ENCODE measurements at regions not wholly inside any gene's neighbourhood (a gene's known extent, or its start where the extent isn't known, plus 50 kb on each side); places are given as distances from the start of the nearest gene placed in this dataset.

DNA sequence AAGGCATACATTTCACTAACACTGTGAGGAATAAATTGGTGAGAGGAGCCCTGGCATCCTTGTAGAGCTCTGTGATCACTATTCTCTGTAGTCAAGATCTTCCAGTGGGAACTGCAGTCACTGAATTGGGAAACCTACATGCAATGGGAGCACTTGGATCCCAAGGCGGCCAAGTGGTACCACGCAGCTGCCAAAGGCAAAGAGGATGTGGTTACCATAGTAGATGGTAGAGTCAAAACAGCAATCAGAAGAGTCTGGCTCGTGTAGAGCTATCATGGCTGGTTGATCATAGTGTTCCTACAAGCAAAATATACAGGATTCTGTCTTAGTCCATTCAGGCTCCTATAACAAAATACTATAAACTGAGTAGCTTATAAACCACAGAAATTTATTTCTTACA lies 849.7 kb downstream of the ROBO2 start:
- FAIRE-seq (no peak), DNase-seq (ENCODE audit: insufficient read length, low spot score) (no peak)
- no peak for TF ChIP-seq CTCF (IDR thresholded peaks at IDR 0.05; ENCODE audit: insufficient read depth, missing control alignments)

GRCh38 chr3:77898621-77899020 lies 858.7 kb downstream of the ROBO2 start:
- no peak for TF ChIP-seq CTCF (IDR thresholded peaks at IDR 0.05; ENCODE audit: insufficient read depth, missing control alignments)
- DNase-seq (ENCODE audit: insufficient read length, low spot score) (no peak), FAIRE-seq (no peak)

GRCh38 chr3:77902675-77903074 lies 862.8 kb downstream of the ROBO2 start:
- no peak for TF ChIP-seq CTCF (IDR thresholded peaks at IDR 0.05; ENCODE audit: insufficient read depth, missing control alignments)
- DNase-seq (ENCODE audit: insufficient read length, low spot score) = no peak
- FAIRE-seq = no peak

GRCh38 chr3:77906102-77906709 lies 866.3 kb downstream of the ROBO2 start:
- no peak for FAIRE-seq
- no peak for DNase-seq (ENCODE audit: insufficient read length, low spot score)
- no peak for TF ChIP-seq CTCF (IDR thresholded peaks at IDR 0.05; ENCODE audit: insufficient read depth, missing control alignments)

DNA sequence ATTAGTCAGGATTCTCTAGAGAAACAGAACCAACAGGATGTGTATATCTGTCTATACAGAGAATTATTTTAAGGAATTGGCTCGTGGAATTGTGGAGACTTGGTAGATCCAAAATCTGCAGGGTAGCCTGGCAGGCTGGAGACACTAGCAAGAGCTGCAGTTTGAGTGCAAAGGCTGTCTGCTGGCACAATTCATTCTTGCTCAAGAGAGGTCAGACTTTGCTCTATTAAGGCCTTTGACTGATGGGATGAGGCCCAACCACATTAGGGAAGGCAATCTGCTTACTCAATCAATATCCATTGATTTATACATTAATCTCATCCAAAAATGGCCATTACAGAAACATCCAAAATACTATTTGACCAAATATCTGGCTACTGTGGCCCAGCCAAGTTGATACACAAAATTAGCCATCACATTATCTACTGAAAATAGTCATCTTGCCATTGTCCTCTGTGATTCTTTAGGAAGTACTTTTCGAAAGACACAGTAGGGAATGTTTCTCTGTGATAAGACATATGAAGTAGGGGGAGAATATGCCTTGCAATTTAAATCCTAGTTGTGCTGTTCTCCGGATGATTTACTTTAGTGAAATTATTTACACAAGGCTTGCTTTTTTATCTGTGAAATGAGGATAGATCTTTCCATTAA lies 873.8 kb downstream of the ROBO2 start:
- DNase-seq (ENCODE audit: insufficient read length, low spot score) = no peak
- no peak for FAIRE-seq
- no peak for TF ChIP-seq CTCF (IDR thresholded peaks at IDR 0.05; ENCODE audit: insufficient read depth, missing control alignments)

- no peak for DNase-seq (ENCODE audit: insufficient read length, low spot score)
- FAIRE-seq = no peak
- TF ChIP-seq CTCF (IDR thresholded peaks at IDR 0.05; ENCODE audit: insufficient read depth, missing control alignments) = no peak
Measured at GRCh38 chr3:77915336-77915735, 875.4 kb downstream of the ROBO2 start.

DNA sequence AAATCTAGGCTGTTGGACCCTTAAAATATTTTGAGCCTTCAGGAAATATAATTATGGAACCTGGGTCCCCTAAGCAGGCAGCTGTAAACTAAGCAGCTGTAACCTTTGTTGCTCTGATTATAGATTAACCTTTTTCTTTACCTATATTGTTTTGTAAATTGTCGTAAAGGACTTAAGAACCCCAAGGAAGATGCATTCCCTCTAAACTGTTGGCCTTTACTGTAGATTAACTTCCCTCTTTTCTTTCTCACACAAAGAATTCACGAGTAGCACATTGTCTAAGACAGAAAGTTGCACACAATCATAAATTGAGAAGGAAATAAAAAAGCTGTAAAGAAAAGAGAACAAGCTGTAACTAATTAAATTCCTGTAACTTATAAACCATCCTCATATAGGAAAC lies 877.3 kb downstream of the ROBO2 start:
- no peak for DNase-seq (ENCODE audit: insufficient read length, low spot score)
- TF ChIP-seq CTCF (IDR thresholded peaks at IDR 0.05; ENCODE audit: insufficient read depth, missing control alignments) = no peak
- no peak for FAIRE-seq

Measured in D721Med (cell line).